ENCODE measurements at regions not wholly inside any gene's neighbourhood (a gene's known extent, or its start where the extent isn't known, plus 50 kb on each side); places are given as distances from the start of the nearest gene placed in this dataset.

DNA sequence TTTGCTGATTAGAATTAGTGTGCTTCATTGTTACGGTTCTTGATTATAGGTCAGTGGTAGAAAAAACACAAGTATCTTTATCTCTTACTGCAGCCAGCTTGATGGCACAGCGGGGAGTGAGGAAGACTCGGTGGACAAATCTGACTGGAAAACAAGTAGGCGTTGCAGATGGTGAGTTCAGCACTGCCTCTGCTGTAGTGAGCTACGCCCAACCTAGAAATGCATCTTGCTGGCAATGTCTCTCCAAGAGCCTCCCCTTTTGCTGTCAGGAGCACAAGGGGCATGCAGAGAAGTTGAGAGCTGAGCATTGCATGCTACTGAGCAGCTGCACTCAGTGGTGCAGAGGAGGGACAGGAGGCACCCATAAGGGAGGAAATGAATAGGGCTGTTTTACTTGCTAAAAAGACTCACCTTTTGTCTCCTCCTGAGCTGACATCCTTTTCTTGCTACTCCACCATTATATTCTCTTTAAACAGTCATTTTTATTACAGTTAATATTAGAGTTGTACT, 977.3 kb upstream of the ACVR2A start:
- TF ChIP-seq CTCF (IDR thresholded peaks at IDR 0.05) (no peak), POLR2A (IDR thresholded peaks at IDR 0.05) (no peak)
